Right kidney (tissue), 1 donor: ENCODE measurements at regions not wholly inside any gene's neighbourhood (a gene's known extent, or its start where the extent isn't known, plus 50 kb on each side); places are given as distances from the start of the nearest gene placed in this dataset.
"Not testable (repeated sequence)": the region's sequence is repeated elsewhere in the genome, so short reads cannot be mapped to it uniquely, and the experiment has no call there.

Experiments used
- DNase-seq: peaks from one replicate; pipeline ENCODE4 v3.0.0-alpha.2; 2016

DNA sequence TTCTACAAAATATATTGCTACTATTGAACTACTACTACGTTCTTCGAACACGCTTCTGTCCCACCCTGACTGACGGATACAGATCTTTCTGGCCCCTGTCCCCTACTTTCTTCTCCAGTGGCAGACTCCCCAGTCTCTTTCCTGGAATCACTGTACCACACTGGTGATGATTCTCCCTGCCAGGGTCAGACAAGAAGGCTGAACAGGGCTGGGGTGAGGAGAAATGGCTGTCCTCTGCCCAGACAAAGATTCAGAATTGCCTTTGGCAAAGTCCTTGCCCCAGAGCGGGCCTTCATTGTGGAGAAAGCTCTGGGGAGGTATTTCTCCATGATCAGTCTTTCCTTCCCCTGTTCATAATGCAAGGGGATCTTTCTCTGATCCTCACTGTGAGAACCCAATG, 1417.1 kb downstream of the BRD1 start:
- DNase-seq: no peak

DNA sequence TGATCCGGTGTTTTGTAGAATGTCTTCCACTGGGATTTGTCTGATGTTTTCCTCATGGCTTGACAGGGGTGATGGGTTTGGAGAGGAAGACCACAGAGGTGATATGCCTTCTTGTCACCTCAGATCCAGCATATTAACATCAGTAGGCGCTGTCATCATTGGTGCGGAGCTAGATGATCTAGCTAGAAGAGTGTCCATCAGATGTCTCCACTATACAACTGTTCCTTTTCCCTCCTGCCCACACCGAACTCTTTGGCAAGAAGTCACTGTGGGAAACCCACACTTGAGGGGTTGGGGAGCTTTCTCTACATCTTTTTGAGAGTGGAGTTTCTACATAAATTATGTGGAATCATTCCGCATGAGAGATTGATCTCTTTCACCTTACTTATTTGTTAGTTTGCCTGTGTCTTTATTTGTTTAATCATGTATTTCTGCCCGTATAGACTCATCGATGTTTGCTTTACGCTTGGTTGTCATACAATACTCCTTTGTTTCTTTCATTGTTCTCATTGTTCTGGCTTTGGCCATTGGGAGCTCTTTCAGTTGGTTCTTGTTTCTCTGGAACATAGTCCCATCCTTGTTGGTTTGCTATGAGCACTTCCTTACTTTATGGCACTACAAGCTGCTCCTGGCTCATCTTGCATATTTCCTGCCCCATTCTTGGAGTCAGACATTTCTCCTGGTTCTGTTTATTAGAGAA, 1420.3 kb downstream of the BRD1 start:
- DNase-seq: no peak

DNA sequence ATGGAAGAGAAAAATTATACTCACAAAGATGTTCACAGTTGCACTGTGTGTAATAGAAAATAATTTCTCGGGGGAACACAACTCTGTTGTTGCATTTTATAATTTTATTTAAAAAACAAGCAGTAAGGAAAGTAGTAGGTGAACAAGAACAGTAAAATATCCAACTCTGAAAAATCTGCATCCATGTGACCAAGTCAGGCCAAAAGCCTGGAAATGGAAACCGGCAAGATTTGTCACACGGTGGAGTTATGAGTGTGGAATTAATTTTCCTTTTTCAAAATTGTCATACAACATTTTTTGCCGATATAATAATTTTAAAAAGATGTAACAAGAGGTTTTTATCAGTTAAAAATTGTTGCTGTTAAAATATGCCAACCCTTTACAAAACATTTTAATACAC, 1421.5 kb downstream of the BRD1 start:
- DNase-seq: no peak

DNA sequence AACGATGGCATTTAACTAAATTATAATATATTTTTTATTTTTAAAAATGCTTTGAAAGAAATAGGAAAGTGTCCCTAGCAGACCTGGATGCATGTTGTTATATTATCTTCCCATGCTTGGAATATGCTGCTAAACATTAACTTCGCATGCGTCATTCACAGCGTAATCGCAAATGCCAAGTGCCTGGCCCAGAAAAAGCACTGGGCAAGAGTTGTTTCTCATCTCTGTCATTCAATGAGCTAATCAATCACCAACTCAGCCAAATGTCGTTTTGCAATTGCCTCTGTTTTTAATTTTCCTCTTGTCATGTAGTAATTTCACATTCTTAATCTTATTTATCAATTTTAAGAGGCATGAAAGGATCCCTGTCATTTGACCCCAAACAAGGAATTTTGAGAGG, 1421.9 kb downstream of the BRD1 start:
- DNase-seq: no peak

DNA sequence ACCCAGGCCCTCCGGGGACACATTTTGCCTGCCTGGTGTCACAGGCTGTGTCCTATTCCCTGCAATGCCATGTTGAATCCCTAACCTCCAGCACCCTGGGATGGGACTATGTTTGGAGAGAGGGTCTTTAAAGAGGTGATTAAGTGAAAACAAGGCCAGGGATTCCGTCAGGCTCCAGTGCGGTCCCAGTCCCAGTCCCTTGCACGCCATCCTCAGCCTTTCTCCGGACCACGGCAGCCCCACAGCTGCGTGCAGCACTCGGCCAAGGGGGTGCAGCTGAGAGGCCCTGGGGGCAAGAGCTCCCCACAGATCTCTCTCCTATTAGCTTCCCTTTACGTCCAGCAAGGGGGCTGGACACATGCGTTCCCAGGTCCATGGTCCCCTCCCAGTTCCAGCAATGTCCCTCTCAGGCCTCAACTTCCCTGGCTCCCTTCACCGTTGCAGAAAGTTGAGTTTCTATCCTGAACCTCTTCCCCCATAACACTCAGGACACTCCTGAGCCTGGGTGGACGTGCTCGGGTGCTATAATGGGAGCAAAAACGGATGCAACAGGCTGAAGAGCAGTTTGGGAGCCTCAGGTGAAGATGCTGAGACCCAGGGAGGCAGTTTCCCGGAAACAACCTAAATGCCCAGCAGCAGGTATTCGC, 1422.7 kb downstream of the BRD1 start:
- no peak for DNase-seq

DNA sequence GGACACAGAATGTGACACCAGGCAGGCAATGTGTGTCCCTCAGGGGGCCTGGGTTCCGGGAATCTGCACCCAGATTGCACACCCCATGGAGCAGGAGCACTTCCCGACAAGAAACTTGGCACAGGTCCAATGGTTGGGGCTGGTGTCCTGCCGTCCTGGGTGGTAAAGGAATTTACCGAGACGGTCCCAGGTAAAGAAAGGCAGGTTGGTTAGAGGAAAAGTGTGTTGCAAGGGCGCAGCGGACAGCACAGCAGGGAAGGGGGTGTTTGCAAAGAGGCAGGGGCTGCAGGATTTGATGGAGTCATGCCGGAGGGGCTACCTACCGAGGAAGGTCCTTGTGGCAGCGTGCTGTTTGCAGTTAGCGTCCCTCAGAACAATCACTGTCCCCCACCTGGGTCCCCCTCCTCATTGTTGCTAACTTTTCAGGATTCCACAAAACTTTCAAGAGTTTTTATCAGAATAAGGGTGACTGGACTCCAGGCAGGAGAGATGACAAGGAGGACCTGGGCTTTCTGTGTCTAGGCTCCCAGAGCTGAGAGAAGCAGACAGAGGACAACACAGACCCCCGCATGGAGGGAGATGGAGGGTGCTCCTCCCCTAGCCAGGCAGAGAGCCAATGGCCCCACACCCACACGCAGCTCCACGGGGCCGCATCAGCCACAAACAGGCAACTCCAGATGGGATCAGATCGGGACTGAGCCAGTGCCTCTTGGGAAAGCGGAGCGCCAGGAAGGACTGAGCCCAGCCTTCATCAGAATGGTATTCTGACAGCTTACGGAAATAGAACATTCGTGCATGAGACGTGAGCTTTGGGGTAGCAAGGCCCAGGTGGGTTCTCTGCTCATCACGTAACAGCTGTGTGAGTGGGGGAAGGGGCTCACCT, 1423.9 kb downstream of the BRD1 start:
- DNase-seq: no peak

DNA sequence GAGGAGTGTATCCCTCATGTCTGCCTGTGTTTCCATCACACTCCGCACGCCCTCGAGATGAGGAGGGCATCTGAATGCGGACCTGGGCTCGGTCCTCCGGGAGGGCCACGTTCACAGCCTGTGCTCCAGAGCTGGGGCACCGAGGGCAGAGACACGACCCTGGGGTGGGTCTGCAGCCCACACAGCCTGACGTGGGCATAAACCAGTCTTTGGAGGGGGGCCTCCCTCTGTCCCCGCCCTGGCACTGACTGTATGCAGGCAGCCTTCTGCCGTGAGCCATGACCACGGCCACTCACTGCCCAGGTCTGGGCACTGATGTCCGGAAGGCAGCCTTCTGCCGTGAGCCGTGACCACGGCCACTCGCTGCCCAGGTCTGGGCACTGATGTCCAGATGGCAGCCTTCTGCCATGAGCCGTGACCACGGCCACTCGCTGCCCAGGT, 1425.1 kb downstream of the BRD1 start:
- no peak for DNase-seq

DNA sequence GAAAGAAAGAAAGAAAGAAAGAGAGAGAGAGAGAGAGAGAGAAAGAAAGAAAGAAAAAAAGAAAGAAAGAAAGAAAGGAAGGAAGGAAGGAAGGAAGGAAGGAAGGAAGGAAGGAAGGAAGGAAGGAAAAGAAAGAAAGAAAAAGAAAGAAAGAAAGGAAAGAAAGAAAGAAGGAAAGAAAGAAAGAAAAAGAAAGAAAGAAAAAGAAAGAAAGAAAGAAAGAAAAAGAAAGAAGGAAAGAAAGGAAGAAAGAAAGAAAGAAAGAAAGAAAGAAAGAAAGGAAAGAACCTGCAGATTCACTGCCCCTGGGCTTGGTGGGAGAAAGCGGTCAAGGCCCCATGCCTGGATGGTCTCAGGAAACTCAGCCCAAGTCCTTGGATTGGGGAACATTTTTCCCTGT, 1426.2 kb downstream of the BRD1 start:
- DNase-seq: not testable (repeated sequence)

DNA sequence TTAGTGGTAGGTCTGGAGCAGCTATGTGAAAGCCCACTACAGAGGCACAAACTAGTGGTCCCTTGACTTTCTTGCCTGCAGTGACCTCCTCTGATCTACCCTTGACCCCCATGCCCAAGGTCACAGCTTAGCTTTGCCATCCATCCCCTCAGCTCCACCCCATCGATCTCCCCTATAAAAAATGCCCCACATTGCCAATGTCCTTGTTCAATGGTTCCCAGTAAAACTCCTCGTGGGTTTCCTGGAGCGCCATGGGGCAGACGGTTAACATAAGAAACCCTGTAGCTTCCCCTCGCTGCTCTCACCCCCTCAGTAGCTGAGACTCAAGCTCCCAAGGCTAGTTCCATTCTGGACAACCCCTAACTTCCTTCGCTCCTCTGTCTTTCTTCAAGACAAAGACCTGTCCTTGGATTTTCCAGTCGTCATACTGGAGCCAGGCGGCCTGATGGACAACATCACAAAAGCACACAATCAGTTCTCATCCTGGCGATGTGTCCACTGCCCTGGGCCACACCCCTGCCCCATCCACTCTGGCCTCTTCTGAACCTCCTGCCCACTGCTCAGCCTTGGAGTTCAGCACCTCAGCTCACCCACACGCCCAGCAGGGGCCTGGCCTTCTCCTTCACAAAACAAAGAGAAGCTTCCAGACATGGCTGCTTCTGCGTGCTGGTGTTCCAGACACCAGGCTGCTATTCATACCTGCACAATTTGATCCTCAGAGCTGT, 1429.3 kb downstream of the BRD1 start:
- DNase-seq: no peak

DNA sequence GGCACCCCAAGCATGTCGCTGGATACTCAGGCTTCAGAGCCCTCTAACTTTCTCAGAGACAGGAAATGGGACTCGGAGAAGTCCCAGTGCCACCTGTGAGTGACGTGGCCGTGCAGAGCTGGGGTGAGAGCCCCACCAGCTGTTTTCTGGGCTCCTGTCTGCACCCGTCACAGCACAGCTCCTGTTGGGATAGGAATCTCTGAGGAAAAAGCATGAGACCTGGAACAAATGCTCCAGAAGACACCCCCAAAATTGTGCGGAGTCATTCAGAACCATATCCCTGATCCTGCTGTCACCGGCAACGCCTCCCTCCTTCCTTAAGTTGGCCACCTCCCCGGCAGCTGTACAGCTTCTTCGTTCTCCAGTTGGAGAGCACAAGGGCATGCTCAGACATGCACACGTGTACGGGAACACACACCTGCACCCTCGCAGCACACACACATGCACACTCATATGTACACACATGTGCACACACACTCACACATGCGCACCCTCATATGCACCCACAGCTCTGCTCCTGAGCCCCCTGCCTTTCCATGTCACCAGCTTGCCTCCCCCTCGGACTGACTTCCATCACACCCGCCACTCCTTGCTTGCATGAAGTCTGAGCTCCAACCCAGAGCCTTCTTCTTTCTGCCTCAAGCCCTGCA, 1430.0 kb downstream of the BRD1 start:
- DNase-seq: no peak

DNA sequence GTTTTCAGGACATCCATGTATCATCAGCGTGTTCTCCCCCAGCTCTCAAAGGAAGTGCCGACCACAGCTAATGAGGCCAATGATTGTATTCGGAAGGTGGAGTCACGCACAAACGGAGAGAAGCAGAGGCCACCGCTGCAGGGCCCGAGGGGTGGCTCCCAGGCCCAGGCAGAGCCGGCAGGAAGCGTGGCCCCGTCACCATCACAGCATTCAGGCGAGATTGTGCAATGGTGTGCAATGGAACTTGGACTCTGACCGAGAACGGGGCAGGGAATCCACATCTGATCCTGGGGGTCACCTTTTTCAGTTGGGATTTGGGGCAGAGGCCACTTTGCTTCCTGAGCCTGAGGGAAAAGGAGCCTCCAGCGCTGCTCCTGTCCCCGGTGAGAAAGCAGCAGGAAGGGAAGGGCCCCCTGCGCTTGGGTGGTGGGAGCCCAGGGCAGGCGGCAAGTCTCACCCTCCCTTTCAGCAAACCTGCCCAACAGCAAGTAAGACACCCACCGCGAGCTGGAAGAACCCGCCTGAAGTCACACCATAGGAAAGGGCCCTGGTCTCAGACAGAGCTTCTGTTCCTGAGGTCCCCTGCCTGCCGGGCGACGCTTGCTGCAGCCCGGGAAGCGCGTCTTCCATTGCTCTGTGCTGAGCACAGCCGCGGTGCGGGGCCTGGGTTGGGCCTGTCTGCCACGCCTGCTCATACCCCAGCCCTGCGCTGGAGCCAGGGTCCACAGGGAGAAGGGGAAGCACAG, 1430.7 kb downstream of the BRD1 start:
- DNase-seq: no peak

DNA sequence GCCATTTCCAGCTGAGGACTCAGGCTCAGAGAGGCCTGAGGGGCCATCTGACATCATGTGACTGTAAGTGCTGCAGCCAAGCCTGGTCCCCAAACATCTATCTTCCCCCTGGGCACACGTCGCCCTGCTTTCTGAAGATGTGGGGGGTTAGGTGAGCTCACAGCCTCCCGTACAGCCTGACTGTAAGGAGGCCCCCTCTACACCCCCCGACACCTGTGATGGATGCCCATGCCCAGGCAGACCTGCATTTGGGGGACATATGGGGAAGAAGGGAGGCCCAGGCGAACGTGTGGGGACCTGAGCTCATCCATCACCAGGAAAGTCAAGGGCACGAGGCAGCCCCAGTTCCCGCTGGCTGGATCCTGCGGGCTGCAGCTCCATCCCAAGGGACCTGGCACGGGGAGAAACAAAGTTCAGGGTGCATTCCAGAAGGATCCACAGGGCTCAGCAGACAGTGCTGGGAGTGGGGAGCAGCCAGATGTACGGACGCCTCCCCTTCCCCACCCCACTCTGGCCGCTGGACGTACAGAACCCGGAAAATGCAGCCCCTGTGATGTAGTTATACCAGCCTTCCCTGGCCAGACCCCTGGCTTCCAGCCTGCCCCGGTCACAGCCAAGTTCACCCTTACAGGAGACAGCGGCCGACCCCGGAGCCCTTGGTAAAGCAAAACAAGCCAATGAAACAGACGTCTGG, 1431.4 kb downstream of the BRD1 start:
- DNase-seq: no peak

DNA sequence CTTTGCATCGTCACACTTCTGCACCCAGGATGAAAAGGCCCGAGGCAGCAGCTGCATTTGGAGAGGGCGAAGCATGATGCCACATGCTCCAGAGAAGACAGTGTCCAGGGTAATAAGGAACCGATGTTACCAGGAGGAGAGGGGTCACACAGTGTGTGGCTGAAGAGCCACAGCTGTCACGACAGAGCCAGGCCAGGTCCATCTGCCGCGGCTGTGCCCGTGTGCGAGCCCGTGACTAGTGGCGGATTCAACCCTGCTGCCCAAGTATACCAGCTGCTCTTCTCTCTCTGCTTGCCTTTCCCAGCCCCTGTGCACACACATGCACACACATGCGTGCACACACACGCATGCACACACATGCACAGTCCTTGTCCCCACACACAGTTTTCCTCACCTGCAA, 1432.5 kb downstream of the BRD1 start:
- DNase-seq: no peak

DNA sequence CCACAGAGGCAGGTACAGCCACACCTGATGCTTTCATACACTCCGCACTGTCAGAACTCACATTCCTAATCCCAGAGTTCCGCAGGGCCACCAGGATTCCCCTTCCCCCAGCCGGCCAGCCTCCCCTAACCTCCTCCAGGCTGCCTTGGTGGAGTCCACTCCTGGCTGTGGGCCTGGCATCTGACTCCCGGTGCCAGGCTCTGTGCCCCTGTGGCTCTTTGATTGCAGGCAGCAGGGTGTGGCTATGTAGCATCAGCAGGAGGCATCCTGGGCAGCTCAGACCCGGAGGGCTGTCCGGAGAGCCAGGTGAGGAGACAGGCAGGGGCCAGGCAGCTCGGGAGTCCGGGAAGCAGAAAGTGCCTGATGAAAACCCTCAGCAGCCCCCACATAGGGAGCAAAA, 1432.9 kb downstream of the BRD1 start:
- DNase-seq: no peak

DNA sequence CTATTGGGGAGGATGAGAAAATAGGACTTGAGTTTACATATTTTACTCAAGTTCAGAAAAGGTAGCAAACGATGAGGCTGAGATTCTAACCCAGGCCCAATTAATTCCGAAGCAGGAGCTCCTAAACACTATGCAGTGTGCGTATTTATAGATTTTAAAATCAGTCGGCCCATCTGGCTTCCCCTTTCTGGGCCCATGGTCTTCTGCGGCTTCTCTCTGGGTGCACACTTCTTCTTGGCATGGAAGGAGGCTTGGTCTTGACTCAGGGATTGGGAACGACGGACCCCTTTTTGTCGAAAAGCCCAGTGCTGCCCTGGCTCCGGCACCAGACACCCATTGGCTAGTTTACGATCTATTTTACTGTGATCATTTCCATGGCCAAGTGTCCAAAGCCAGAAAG, 1433.8 kb downstream of the BRD1 start:
- DNase-seq: no peak

DNA sequence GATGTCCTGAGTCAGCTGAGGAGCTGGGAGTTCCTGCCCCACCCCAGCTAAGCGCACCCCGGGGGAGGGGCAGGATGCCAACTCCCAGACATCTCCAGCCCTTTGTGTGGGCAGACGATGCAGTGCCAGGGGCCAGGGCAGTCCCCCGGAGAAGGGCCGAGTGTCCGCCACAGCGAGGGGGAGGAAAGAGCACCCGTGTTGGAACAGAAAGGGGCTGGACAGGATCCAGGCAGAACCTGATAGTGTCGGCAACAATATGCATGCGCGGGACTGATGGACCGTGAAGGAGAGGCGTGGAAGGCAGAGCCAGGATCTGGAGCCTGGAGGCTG, 1434.7 kb downstream of the BRD1 start:
- no peak for DNase-seq

DNA sequence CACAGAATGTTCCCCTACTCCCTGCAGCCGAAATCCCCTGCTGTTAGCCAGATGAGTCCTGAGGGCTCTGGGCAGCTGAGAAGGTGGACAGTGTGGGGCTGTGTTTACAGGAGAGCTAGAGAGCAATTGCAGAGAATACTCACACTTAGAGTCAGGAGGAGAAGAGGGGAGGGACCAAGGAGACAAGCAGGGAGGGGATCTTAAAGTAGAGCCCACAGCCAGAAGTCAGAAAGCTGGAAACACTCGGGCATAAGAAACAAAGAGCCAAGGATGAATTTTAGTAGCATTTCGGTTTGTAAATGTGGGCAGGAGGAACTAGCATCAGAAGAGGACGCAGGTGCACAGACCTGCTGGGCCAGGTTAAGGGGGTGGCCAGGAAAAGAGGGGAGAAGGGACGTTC, 1435.9 kb downstream of the BRD1 start:
- no peak for DNase-seq

DNA sequence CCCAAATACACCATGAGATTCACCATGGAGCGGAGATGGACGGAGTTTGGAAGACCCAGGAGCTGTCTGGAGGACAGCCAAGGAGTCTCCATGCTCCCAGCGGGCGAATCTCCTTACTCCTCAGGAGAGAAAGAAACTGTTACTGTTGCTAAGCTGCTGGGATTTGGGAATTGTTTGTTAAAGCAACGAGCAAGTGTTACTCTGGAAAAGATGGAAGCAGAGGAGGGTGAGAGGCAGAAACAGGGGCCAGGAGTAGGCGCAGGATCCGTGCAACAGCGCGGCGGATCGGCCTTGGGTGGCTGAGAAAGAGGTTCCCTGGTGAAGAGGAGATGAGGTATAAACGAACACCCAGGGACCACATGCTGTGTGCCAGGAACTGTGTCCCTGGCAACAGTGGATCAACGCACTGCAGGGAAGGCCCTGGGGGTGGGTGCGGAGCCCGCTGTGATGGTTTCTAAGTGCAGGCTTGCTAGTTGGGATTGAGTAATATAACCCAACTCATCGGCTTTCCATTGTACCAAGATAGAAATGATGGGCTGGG, 1436.4 kb downstream of the BRD1 start:
- no peak for DNase-seq

DNA sequence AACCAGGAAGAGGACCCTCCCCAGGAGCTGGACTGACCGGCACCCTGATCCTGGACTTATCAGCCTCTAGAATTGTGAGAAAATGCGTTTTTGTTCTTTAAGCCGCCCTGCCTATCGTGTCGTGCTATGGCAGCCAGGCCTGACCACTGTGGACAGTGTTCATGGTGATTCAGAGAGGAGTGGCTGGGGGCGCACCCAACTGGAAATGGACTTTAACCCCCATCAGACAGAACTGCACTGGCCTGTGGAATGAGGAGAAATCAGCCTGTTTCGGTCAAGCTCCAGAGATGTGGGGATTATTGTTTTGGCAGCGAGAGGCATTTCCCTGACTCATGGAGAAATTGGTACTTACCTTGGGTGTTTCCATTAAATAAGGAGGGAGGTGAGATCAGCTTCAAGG, 1437.8 kb downstream of the BRD1 start:
- no peak for DNase-seq

DNA sequence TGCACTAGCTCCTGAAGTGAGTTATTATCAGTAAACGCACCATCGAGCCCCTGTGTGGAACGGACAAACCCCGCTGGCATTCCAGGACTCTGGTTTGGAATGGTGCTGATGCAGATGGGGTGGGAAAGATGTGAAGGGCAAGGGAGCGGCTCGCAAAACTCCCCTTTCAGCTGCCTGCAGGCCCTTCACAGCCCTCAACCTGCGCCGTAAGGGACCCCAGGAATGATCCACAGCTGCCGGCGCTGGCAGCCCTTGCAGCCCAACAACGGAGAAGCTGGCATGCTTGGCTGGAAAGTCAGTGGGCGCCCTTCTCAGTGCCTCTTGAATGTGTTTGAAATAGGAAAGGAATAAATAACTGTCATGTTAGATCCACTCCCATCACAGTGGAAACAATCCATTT, 1445.5 kb downstream of the BRD1 start:
- DNase-seq: no peak
